ENCODE measurements at regions not wholly inside any gene's neighbourhood (a gene's known extent, or its start where the extent isn't known, plus 50 kb on each side); places are given as distances from the start of the nearest gene placed in this dataset.

DNA sequence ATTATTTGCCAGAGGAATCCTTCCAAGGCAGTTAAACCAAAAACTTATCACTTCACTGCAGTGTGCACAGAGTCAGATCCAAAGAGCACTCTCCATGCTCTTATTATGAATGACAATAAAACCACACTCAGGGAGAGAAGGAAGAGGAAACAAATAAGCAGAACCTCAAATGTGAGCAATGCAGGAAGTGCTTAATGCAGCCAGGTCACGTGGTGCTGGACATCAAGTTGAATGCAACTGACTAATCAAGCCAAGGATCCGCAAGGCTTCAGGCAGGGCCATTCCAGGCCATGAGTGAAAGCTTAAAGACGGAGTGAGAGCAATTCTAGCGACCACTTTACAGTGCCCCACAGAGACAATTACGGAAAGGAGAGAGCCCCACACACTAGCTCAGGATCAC lies 230.4 kb upstream of the PUM3 start:
- TF ChIP-seq CTCF (IDR thresholded peaks at IDR 0.05) (no peak), RFX5 (IDR thresholded peaks at IDR 0.05; ENCODE audit: low read length) (no peak), RAD21 (IDR thresholded peaks at IDR 0.05; ENCODE audit: low read length) (no peak), FOXM1 (IDR thresholded peaks at IDR 0.05; ENCODE audit: low read depth) (no peak), RCOR1 (IDR thresholded peaks at IDR 0.05; ENCODE audit: low read length) (no peak), USF2 (IDR thresholded peaks at IDR 0.05; ENCODE audit: borderline replicate concordance, low read depth, low read length) (no peak), FOXJ3 (CRISPR knock-in tag; IDR thresholded peaks at IDR 0.05) (no peak), EP300 (IDR thresholded peaks at IDR 0.05; ENCODE audit: borderline replicate concordance in 1 of 2, low read depth in 1 of 2, low read length in 1 of 2) (no peak), RXRA (IDR thresholded peaks at IDR 0.05; ENCODE audit: borderline replicate concordance, low read depth) (no peak), SIN3A (IDR thresholded peaks at IDR 0.05; ENCODE audit: borderline replicate concordance, low read depth, low read length) (no peak), POLR2AphosphoS5 (IDR thresholded peaks at IDR 0.05; ENCODE audit: low read depth, low read length) (no peak), YY1 (IDR thresholded peaks at IDR 0.05; ENCODE audit: low read depth) (no peak)

Data from SK-N-SH (cell line).